ENCODE measurements at regions not wholly inside any gene's neighbourhood (a gene's known extent, or its start where the extent isn't known, plus 50 kb on each side); places are given as distances from the start of the nearest gene placed in this dataset.

DNA sequence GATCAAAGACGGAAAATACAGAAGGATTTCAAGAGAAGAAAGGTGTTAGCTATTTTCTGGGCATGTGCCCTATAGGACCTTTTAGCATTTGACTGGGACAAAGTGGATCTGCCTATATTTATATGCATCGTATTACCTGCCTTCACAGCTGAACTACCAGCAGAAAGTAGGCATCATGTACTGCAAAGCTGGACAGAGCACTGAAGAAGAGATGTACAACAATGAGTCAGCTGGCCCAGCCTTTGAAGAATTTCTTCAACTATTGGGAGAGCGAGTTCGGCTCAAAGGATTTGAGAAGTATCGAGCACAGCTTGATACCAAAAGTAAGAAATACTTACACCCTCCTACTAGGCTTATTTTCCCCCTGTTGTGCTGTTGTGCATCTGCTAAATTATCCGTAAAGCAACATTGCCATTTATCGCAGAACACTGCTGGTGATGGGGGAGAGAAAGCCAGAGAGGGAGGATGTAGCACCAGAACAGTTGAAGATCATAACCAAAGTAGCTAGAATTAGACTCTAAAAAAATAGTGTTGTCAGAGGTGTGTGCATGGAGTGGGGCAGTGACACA, 282.0 kb upstream of the RGS6 start:
- no peak for DNase-seq

DNA sequence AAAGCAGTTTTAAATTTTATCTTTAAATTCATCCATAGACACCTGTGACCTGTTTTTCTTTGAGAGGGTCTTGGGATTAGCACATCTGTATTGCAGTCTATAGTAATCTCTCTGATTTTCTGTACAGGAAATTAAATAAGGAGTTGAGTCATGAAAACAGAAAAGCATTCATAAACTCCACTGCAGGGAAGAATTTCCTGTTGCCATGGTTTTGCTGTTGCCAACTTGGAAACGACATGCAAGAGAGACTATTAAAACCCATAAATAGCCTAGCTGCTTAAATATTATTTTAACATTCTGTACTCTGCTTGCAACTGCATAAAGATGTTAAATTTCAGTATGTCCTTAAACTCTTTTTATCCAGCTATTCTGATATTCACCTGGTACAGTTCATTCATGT, 281.0 kb upstream of the RGS6 start:
- no peak for DNase-seq

GRCh38 chr14:71652368-71652767, 279.9 kb upstream of the RGS6 start:
- no peak for DNase-seq

- no peak for DNase-seq
Measured at GRCh38 chr14:71654810-71655209, 277.4 kb upstream of the RGS6 start.

GRCh38 chr14:71658261-71658860, 273.9 kb upstream of the RGS6 start:
- no peak for DNase-seq

GRCh38 chr14:71659159-71659558, 273.1 kb upstream of the RGS6 start:
- DNase-seq: no peak

- no peak for DNase-seq
Measured at GRCh38 chr14:71661441-71661840, 270.8 kb upstream of the RGS6 start.

DNA sequence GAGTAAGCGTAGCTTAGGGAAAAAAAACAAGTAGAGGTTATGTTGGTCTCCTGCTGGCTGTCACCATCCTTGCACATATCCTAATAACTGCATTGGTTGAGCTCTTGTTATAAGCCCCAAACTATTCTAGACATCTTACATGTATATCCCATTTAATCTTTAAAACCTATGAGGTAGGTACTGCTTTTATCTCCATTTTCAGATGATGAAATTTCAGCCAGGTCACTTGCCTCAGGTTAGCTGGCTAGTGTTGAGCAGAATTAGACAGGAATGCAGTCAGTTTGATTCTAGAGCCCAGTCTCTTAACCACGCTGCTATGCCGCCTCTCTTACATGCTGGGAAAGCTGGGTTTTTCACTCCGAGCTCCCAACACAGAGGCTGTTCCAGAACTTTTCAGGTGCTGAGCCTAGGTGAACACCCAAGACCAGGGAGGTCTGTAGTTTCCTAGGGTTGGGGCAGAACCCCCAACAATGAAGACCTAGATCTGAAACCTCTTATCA, 269.9 kb upstream of the RGS6 start:
- DNase-seq: no peak

- peak; percentile 52 for DNase-seq
Measured at GRCh38 chr14:71665157-71665556, 267.1 kb upstream of the RGS6 start.

GRCh38 chr14:71665781-71666180, 266.4 kb upstream of the RGS6 start:
- no peak for DNase-seq

DNA sequence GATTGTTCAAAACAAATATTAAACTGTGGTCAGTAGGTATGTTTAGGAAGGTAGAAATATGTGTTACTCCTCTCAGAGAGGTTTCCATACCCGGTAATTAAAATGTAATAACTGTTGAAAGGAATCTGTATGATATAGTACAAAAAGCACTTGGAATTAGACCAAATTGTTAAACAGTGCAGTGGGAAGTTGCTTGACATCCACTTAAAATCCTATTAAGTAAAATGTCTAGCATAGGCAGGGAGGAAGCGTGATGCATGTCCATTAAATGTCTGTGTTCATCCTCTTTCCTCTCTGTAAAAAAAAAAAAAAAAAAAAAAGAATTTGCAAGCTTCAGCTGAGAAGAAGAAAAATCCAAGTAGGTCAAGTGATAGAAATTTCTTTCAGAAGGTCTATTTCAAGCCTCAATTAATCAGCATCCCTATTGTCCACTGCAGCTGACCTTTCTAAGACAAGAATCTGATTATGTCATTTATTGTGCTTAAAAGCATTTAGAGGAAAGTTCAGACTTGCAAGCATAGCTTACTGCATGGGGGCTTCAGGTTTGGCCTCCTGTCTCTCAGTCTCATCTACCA, 265.6 kb upstream of the RGS6 start:
- DNase-seq: peak; percentile 10

GRCh38 chr14:71668186-71668912, 263.9 kb upstream of the RGS6 start:
- DNase-seq: peak; percentile 18

DNA sequence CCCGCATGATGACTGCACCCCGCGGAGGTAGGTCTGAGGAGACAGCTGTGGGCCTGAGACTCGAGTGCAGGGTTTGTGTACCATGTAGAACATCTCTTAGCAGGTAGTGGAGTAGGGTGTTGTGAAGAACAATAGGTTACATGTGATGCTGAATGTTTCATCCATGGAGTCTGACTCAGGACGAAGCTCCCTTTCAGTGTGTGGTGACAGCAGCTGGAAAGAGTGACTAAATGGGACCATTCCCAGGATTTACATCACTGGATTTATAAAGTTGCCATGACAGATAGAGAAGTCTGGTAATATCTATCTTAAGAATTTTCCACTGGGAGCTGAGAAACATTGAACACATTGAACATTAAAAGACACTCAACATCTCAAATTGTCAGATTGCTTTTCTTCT, 259.6 kb upstream of the RGS6 start:
- no peak for DNase-seq

DNA sequence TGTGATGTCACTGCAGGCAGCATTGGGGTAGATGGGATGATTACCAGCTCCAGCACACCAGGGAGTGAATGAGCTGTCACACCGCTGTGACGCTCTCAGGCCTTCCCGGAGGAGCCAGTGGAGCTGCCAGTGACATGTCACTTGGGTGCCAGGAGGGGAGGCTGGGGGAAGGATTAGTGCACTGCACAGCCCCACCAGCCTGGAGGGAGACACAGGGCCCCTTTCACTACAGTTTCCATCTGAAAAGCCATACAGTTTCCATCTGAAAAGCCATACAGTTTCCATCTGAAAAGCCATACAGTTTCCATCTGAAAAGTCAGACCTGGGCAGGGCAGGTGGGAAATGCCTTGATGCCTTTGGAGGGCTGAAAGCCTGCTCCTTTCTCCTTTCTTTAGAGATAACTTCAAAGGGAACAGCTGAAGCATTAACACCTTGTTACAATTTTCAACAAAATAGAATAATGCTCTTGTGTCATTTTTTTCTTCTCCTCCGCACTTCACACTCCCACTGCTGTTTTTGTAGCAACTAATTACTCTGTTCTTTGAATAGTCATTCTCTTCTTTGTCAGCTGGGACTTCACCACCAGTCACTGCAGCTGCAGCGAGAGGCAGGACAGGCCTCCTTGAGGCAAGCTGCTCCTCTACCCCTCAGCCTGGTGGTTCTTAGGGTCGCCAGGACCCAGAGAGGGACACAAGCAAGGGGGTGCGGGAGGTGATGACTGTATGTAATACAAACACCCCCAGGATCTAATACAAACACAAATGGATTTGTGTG, 256.9 kb upstream of the RGS6 start:
- no peak for DNase-seq

DNA sequence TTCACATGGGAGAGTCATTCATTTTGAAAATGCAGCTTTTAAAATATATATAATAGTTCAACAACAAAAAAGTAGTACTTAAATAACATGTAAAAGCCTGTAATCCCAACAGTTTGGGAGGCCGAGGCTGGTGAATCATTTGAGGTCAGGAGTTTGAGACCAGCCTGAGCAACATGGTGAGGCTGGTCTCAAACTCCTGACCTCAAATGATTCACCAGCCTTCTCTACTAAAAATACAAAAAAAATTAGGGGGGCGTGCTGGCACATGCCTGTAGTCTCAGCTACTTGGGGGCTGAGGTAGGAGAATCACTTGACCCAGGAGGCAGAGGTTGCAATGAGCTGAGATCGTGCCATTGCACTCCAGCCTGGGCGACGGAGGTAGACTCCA, 256.3 kb upstream of the RGS6 start:
- DNase-seq: no peak

DNA sequence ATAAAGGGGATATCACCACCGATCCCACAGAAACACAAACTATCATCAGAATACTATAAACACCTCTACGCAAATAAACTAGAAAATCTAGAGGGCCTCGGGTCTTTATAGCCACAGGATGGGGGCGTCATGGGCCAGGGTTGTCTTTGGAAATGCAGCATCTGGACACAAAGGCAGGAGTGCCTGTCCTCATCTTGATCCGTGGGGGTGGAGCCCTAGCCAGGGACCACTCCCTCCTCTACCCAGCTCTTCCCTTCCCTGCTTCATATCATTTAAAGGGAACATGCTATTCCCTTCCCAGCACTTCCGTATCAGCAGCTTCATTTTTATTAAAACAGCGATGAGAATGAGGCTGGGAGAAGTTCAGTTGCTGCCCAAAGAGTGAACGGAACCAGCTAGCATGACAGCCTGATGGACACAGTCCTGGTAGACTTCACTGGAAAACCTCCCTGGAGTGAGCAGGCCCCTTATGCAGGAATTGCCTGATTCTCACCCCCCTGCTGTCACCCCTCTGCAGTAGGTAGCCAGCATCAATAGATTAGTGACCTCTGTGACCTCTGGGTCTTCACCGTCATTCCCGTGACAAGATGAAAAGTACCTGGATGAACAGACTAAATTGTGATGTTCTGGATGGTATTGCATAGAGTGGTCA, 251.4 kb upstream of the RGS6 start:
- DNase-seq: peak; percentile 6

GRCh38 chr14:71682337-71682736, 249.9 kb upstream of the RGS6 start:
- no peak for DNase-seq

- DNase-seq: no peak
Measured at GRCh38 chr14:71684323-71684722, 247.9 kb upstream of the RGS6 start.

DNA sequence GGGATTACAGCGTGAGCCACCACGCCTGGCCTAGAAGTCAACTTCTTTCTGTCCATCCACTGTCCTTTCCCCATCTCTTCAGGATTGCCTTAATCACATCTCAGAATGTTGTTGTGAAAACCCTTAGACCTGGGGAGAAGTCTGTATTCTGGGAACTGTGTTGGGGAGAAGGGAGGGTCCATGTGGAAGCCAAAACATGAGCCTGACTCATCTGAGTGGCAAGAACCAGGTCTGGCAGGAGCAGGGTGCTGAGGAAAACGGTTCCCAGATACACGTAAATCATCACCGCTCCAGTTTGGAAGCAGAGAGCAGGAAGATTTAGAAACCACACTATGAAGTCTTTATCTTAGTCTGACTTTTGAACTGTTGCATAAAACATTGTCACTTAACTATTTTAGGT, 245.6 kb upstream of the RGS6 start:
- DNase-seq: no peak

DNA sequence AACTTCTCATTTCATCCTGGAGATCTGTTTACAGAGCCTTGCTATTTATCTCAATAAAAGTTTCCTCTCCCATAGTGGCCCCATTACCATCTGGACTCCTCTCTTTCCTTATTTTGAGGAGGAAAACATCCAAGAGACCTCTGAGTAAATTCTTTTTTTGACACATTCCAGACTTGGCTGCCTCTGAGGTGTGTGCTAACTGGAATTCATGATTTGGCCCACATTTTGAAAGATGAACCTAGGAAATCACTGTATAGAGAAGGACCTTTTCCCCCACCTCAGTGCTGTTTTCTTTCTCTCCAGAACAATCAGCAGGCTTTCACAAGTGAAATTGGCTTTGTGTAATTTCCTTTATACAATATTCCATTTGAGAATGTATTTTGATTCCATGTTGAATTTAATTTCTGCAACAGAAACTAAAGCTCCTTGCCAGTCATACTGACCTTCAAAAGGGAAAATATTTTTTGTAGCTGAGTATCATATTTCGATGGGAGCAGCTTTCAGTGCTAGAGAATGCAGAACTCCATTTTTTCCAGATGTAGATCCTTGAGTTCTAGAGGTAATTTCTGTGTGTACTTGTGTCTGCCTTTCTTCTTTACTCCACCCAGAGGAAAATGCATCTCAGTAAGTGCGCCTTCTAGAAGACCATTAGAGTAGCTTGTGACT, 244.9 kb upstream of the RGS6 start:
- no peak for DNase-seq

GRCh38 chr14:71688576-71688975, 243.7 kb upstream of the RGS6 start:
- DNase-seq: no peak

- no peak for DNase-seq
Measured at GRCh38 chr14:71690478-71690877, 241.8 kb upstream of the RGS6 start.

Data from NCI-H82 (cell line).